Duodenal mucosa (tissue), 2 donors: ENCODE measurements at regions not wholly inside any gene's neighbourhood (a gene's known extent, or its start where the extent isn't known, plus 50 kb on each side); places are given as distances from the start of the nearest gene placed in this dataset.

Source experiments
- H3K27ac ChIP-seq: one replicate; pipeline ENCODE4 v1.7.0; 2013; ENCODE audit warnings: low read depth, low read length
- H3K27me3 ChIP-seq, 2 donors: one replicate each; pipeline ENCODE4 v1.7.0; 2013; ENCODE audit warnings: low read length in 2 of 2, control low read depth in 1 of 2; ENCODE audit not compliant: insufficient read depth in 2 of 2, control insufficient read depth in 1 of 2
- H3K36me3 ChIP-seq, 2 donors: one replicate each; pipeline ENCODE4 v1.7.0; 2013; ENCODE audit warnings: low read length in 2 of 2, control low read depth in 1 of 2; ENCODE audit not compliant: insufficient read depth in 2 of 2, control insufficient read depth in 1 of 2
- H3K4me1 ChIP-seq, 2 donors: one replicate each; pipeline ENCODE4 v1.7.0; 2013; ENCODE audit warnings: low read length in 2 of 2, control low read depth in 1 of 2; ENCODE audit not compliant: insufficient read depth in 2 of 2, control insufficient read depth in 1 of 2
- H3K4me3 ChIP-seq, 2 donors: one replicate each; pipeline ENCODE4 v1.7.0; 2013; ENCODE audit warnings: low read length in 2 of 2, low read depth in 1 of 2
- H3K9ac ChIP-seq, 2 donors: one replicate each; pipeline ENCODE4 v1.7.0; 2013; ENCODE audit warnings: low read length in 2 of 2, low read depth in 1 of 2
- H3K9me3 ChIP-seq, 2 donors: one replicate each; pipeline ENCODE4 v1.7.0; 2013; ENCODE audit warnings: low read length in 2 of 2, control low read depth in 1 of 2; ENCODE audit not compliant: control insufficient read depth in 1 of 2

DNA sequence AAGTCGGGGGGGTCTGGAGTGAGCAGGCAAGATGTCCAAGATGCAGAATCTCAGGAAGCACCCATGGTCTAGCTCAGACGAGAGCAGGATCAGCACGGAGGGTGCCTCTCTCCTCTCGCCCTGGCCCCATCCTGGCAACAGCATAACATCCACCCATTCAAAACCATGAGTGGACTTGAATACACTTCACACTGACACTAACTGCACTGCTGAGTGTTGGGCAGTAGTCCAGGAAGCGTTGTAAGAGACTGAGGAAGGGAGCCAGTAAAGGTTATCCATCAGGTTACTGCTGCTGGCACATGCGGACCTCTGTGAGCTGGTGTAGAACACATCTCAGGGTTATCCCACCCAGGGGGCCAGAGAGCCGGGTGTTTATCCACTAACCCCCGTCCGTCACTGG, 131.0 kb upstream of the TOPAZ1 start:
- H3K4me3 ChIP-seq: no peak overlapping the region
- H3K4me1 ChIP-seq: peaks cover 0 to 4% of the 10 kb centered on the region in 2 donors
- H3K9ac ChIP-seq: no peak overlapping the region
- no peaks in the 10 kb centered on the region for H3K9me3 ChIP-seq
- H3K36me3 ChIP-seq: no peaks in the 10 kb centered on the region
- no peak overlapping the region for H3K27ac ChIP-seq
- H3K27me3 ChIP-seq: peaks cover 0 to 3% of the 10 kb centered on the region in 2 donors

GRCh38 chr3:44111482-44111881, 130.2 kb upstream of the TOPAZ1 start:
- Histone ChIP-seq H3K4me3 (no peak overlapping the region), H3K4me1 (peaks cover 0 to 4% of the 10 kb centered on the region in 2 donors), H3K27ac (no peak overlapping the region), H3K36me3 (no peaks in the 10 kb centered on the region), H3K27me3 (peaks cover 0 to 9% of the 10 kb centered on the region in 2 donors), H3K9me3 (no peaks in the 10 kb centered on the region), H3K9ac (no peak overlapping the region)

DNA sequence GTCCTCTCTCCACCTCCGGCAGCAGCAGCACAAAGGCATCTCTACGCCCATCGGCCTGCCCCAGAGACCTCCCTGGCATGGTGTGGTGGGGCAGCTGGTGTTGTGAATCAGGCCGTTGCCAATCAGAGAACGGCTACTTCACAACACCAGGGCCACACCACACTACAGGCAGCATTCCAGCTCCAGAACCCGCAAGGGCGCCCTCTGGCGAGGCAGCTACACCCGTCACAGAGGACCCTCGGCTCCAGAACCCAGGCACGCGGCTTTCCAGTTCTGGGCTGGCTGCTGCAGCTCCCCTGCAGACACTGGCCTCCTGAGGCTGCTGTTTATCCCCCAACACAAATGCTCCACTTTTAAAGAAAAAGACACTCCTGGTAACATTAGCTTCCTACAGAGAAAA, 127.5 kb upstream of the TOPAZ1 start:
- Histone ChIP-seq H3K36me3 (no peaks in the 10 kb centered on the region), H3K9ac (no peak overlapping the region), H3K4me1 (no peaks in the 10 kb centered on the region), H3K27ac (no peak overlapping the region), H3K9me3 (no peaks in the 10 kb centered on the region), H3K4me3 (no peak overlapping the region), H3K27me3 (peaks cover 0 to 9% of the 10 kb centered on the region in 2 donors)

GRCh38 chr3:44117239-44117638, 124.4 kb upstream of the TOPAZ1 start:
- Histone ChIP-seq H3K9ac (no peak overlapping the region), H3K4me3 (no peak overlapping the region), H3K36me3 (no peaks in the 10 kb centered on the region), H3K4me1 (no peaks in the 10 kb centered on the region), H3K27ac (no peak overlapping the region), H3K9me3 (no peaks in the 10 kb centered on the region), H3K27me3 (peaks cover 0 to 9% of the 10 kb centered on the region in 2 donors)

GRCh38 chr3:44117736-44118135, 124.0 kb upstream of the TOPAZ1 start:
- Histone ChIP-seq H3K4me1 (no peaks in the 10 kb centered on the region), H3K27ac (no peak overlapping the region), H3K4me3 (no peak overlapping the region), H3K36me3 (no peaks in the 10 kb centered on the region), H3K27me3 (peaks cover 0 to 9% of the 10 kb centered on the region in 2 donors), H3K9ac (no peak overlapping the region), H3K9me3 (no peaks in the 10 kb centered on the region)

DNA sequence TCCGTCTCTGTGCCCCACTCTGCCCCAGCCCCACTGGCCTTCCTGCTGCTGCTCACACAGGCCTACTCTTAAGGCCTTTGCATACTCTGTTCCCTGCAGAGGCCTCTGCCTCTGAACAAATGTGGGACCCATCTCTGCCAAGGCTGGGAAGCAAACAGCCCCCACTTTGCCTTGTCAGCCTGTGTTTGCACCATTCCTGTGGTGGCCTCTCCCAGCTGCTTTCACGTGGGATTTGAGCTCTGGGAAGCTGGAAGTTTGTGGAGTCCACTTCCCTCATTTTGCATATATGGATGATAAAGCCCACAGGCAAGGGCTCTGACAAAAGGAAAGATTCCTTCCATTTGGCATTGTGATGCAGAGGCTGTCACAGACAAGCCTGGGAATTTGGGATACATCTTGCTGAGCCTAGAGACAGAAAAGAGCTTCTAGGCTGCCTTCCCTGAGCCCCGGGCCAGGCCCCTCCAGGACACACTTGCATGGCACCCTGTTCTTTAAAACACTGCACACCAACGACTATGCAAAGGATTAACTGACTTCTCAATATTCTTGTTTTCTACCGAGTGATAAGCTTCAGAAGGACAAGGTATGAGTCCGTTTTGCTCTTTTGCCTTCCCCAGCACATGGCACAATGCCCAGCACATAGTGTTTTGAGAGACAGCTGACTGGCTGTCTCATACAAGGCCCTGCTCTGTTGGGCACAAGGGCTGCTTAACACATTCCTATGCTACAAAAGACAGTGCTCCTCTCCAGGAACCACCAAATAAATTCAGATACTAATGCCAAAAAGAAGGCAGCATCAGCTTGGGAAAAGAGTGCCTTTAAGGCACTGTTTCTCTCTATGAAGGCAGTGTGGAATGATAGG, 120.7 kb upstream of the TOPAZ1 start:
- Histone ChIP-seq H3K27ac (no peak overlapping the region), H3K9me3 (no peaks in the 10 kb centered on the region), H3K27me3 (peaks cover 0 to 6% of the 10 kb centered on the region in 2 donors), H3K36me3 (no peaks in the 10 kb centered on the region), H3K9ac (no peak overlapping the region), H3K4me3 (no peak overlapping the region), H3K4me1 (no peaks in the 10 kb centered on the region)

GRCh38 chr3:44125246-44125645, 116.4 kb upstream of the TOPAZ1 start:
- Histone ChIP-seq H3K9ac (no peak overlapping the region), H3K4me1 (peaks cover 0 to 6% of the 10 kb centered on the region in 2 donors), H3K4me3 (no peak overlapping the region), H3K36me3 (no peaks in the 10 kb centered on the region), H3K27me3 (no peaks in the 10 kb centered on the region), H3K9me3 (no peaks in the 10 kb centered on the region), H3K27ac (no peak overlapping the region)

GRCh38 chr3:44125882-44126281, 115.8 kb upstream of the TOPAZ1 start:
- H3K9me3 ChIP-seq: no peaks in the 10 kb centered on the region
- no peaks in the 10 kb centered on the region for H3K27me3 ChIP-seq
- H3K4me3 ChIP-seq: no peak overlapping the region
- no peak overlapping the region for H3K9ac ChIP-seq
- H3K27ac ChIP-seq: no peak overlapping the region
- no peaks in the 10 kb centered on the region for H3K36me3 ChIP-seq
- H3K4me1 ChIP-seq: peaks cover 0 to 6% of the 10 kb centered on the region in 2 donors

GRCh38 chr3:44128057-44128775, 113.5 kb upstream of the TOPAZ1 start:
- H3K4me1 ChIP-seq: peaks cover 0 to 6% of the 10 kb centered on the region in 2 donors
- H3K4me3 ChIP-seq: no peak overlapping the region
- no peaks in the 10 kb centered on the region for H3K27me3 ChIP-seq
- H3K36me3 ChIP-seq: no peaks in the 10 kb centered on the region
- no peak overlapping the region for H3K9ac ChIP-seq
- no peak overlapping the region for H3K27ac ChIP-seq
- H3K9me3 ChIP-seq: no peaks in the 10 kb centered on the region

DNA sequence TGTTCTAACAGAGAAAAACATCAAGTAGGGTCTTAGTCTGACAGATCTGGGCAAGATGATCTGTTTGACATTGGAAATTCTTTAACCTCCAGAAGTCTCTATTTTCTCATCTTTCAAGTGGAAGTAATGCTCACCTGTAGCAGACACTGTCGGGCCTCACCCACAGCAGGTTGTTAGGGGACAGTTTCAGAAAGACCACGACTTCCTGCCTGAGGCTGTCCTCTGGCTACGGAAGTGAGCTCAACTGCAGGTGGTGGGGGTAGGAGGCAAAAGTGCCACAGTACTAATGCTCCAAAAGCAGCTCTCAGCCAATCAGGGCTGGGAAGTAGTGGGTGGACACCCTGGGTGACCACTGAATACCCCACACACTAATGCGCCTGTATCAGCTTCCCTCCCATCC, 111.4 kb upstream of the TOPAZ1 start:
- H3K27me3 ChIP-seq: peaks cover 0 to 7% of the 10 kb centered on the region in 2 donors
- H3K9ac ChIP-seq: no peak overlapping the region
- no peaks in the 10 kb centered on the region for H3K9me3 ChIP-seq
- H3K36me3 ChIP-seq: no peaks in the 10 kb centered on the region
- H3K27ac ChIP-seq: no peak overlapping the region
- no peak overlapping the region for H3K4me3 ChIP-seq
- peaks cover 0 to 6% of the 10 kb centered on the region in 2 donors for H3K4me1 ChIP-seq
